NCI-H2227 (cell line): ENCODE measurements at regions not wholly inside any gene's neighbourhood (a gene's known extent, or its start where the extent isn't known, plus 50 kb on each side); places are given as distances from the start of the nearest gene placed in this dataset.
A peak's percentile ranks its signal among the peaks of the same experiment; 100 is the strongest.

Source experiments
- DNase-seq: peaks from one replicate; lab custom pipeline; 2025; ENCODE audit not compliant: unreplicated experiment; lab: John Stamatoyannopoulos, UW

DNA sequence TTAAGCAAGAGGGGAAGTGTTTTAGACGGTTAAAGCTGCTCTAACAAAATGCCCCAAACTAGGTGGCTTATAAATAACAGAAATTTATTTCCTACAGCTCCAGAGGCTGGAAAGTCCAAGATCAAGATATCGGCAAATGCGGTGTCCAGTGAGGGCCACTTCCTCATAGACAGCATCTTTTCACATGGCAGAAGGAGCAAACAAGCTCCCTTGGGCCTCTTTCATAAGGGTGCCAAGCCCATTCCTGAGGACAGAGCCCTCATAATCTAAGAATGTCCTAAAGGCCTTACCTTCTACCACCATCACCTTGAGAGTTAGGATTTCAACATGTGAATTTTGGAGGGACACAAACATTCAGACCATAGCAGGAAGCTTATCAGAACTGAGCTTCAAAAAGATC, 57.3 kb upstream of the PPP1CB start:
- DNase-seq, result no peak

DNA sequence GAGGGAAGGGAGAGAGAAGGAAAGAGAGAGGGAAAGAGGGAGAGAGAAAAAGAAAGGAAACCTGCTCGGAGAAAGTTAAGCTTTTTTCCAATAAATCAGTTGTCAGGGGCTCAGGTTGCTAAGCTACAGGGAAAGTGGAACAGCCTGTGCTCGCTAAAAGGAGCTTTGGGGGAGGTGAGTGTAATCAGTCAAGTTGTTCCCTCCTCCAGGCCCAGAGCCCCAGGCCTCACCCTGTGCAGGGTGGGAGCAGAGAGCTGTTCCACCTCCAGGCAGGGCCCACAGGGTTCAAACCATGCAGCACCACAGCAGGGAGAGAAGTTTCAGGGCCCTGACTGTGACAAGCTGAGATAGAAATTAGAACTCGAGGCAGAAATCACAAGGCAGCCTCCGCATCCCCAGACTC, 56.4 kb upstream of the PPP1CB start:
- DNase-seq, result peak; percentile 52

DNA sequence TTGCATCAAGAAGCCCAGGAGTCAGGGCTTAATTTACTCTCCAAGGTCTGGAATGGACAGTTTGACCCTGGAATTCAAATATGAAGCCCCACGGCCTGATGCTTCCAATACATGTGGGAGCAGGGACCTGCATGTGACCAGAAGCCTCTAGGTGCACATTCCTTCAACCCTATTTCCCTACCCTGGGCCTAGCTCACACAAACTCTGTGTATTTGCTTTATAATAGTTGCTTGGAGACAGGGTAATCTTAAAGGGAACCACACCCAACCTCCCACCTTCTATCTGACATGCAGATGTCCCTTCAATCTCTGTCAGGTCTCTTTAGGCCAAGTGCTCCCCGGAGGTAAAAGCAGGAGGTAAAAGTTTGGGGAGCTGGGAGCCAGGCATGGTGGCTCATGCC, 55.4 kb upstream of the PPP1CB start:
- DNase-seq, result no peak

DNA sequence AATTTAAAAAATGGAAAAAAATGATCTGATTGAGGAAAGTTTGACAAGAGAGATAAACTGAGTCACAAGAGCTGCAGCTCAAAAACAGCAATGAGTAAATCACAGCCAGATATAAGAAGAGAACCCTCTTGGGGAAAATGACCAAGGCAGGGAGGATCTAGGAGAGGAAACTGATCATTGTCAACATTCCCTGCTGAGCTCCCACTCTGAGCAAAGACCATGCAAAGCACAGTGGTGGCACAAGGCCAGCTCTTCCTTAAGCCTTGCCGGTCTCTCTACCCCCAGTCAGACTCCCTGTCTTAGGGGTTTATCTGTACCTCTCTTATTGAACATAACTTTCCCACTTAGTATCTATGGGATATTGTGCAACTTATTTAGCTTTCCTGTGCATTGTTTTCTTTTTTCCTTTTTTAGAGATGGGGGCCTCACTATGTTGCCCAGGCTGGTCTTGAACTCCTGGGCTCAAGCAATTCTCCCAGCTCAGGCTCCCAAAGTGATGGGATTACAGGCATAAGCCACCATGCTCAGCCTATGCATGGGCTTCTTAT, 54.0 kb upstream of the PPP1CB start:
- no peak for DNase-seq

DNA sequence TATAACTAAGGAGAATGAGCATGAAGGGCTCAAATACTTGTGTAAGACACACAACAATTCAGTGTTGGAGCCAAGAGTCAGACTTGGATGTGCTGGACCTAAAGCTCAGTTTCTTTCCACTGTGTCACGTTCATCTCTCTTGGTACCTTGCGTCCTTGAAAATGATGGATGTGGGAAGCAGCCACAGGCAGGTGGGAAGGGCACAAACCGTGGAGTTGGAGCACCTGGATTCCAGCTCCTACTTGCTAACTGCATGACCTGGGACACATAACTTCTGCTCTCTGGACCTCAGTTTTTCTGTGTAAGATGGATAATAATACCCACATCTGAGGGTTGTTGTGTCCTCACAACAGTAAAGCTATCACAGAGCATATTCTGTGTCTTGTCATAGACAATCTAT, 53.1 kb upstream of the PPP1CB start:
- DNase-seq, result no peak
